HCT116 (cell line): ENCODE measurements at regions not wholly inside any gene's neighbourhood (a gene's known extent, or its start where the extent isn't known, plus 50 kb on each side); places are given as distances from the start of the nearest gene placed in this dataset.

Source experiments
- CTCF ChIP-seq, 3 experiments: fragments of 200-600 bp in 1 of 3; sonication (generic) in 1 of 3; IDR thresholded peaks in 2 of 3; conservative IDR thresholded peaks in 1 of 3; 2 replicates each; pipeline ENCODE4 v1.5.1; 2012 to 2017; ENCODE audit warnings: low read depth in 2 of 3, low read length in 2 of 3, antibody characterized with exemption in 1 of 3, borderline replicate concordance in 1 of 3, control low read depth in 1 of 3, mild to moderate bottlenecking in 1 of 3, mixed read lengths in 1 of 3, mixed run types in 1 of 3, moderate library complexity in 1 of 3; ENCODE audit not compliant: insufficient read depth in 1 of 3
- EZH2 ChIP-seq: fragments of 200-600 bp; sonication (generic); IDR thresholded peaks from 2 replicates; pipeline ENCODE4 v1.6.1; 2017; ENCODE audit warnings: antibody characterized with exemption, mixed run types
- EZH2phosphoT487 ChIP-seq: fragments of 200-600 bp; IDR thresholded peaks from 2 replicates; pipeline ENCODE4 v1.6.1; 2018; ENCODE audit warnings: antibody characterized with exemption, borderline replicate concordance
- JUND ChIP-seq: IDR thresholded peaks from 2 replicates; pipeline ENCODE4 v1.6.1; 2012
- POLR2A ChIP-seq: IDR thresholded peaks from 2 replicates; pipeline ENCODE4 v1.7.0; 2011; ENCODE audit warnings: borderline replicate concordance; ENCODE audit not compliant: insufficient read depth, insufficient read length; ENCODE audit errors: extremely low read depth
- POLR2AphosphoS5 ChIP-seq: IDR thresholded peaks from 2 replicates; pipeline ENCODE4 v1.6.1; 2011; ENCODE audit warnings: mild to moderate bottlenecking, low read depth, low read length, moderate library complexity
- RAD21 ChIP-seq: IDR thresholded peaks from 2 replicates; pipeline ENCODE4 v1.6.1; 2012; ENCODE audit warnings: low read depth, mild to moderate bottlenecking
- SP1 ChIP-seq: IDR thresholded peaks from 2 replicates; pipeline ENCODE4 v1.6.1; 2012; ENCODE audit warnings: low read depth
- YY1 ChIP-seq: IDR thresholded peaks from 2 replicates; pipeline ENCODE4 v1.6.1; 2011; ENCODE audit warnings: low read length, low read depth, moderate library complexity, mild to moderate bottlenecking; ENCODE audit not compliant: insufficient replicate concordance; ENCODE audit errors: extremely low read depth
- ZFX ChIP-seq: fragments of 450-650 bp; IDR thresholded peaks from 2 replicates; pipeline ENCODE4 v1.6.1; 2017
- TF ChIP-seq, protein P1 (sequence below): IDR thresholded peaks from 2 replicates; pipeline ENCODE4 v1.6.1; 2012; ENCODE audit warnings: low read depth
- TF ChIP-seq, protein P2 (sequence below): IDR thresholded peaks from 2 replicates; pipeline ENCODE4 v1.6.1; 2012

GRCh38 chr2:60230037-60230436, 323.4 kb downstream of the BCL11A start:
- TF ChIP-seq EZH2 = no peak
- TF ChIP-seq CTCF (IDR thresholded peaks at IDR 0.05 in 2 of 3, conservative IDR thresholded peaks at IDR 0.05 in 1 of 3; ENCODE audit: borderline replicate concordance in 1 of 3, insufficient read depth in 1 of 3, low read depth in 2 of 3, low read length in 2 of 3) = no peak
- TF ChIP-seq JUND = no peak
- TF ChIP-seq POLR2A = no peak
- TF ChIP-seq, protein P1, sequence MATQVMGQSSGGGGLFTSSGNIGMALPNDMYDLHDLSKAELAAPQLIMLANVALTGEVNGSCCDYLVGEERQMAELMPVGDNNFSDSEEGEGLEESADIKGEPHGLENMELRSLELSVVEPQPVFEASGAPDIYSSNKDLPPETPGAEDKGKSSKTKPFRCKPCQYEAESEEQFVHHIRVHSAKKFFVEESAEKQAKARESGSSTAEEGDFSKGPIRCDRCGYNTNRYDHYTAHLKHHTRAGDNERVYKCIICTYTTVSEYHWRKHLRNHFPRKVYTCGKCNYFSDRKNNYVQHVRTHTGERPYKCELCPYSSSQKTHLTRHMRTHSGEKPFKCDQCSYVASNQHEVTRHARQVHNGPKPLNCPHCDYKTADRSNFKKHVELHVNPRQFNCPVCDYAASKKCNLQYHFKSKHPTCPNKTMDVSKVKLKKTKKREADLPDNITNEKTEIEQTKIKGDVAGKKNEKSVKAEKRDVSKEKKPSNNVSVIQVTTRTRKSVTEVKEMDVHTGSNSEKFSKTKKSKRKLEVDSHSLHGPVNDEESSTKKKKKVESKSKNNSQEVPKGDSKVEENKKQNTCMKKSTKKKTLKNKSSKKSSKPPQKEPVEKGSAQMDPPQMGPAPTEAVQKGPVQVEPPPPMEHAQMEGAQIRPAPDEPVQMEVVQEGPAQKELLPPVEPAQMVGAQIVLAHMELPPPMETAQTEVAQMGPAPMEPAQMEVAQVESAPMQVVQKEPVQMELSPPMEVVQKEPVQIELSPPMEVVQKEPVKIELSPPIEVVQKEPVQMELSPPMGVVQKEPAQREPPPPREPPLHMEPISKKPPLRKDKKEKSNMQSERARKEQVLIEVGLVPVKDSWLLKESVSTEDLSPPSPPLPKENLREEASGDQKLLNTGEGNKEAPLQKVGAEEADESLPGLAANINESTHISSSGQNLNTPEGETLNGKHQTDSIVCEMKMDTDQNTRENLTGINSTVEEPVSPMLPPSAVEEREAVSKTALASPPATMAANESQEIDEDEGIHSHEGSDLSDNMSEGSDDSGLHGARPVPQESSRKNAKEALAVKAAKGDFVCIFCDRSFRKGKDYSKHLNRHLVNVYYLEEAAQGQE = no peak
- TF ChIP-seq, protein P2, sequence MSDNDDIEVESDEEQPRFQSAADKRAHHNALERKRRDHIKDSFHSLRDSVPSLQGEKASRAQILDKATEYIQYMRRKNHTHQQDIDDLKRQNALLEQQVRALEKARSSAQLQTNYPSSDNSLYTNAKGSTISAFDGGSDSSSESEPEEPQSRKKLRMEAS = no peak
- no peak for TF ChIP-seq SP1
- TF ChIP-seq ZFX = no peak
- TF ChIP-seq YY1 = no peak
- no peak for TF ChIP-seq POLR2AphosphoS5
- no peak for TF ChIP-seq RAD21
- TF ChIP-seq EZH2phosphoT487 = no peak
